Gastroesophageal sphincter (tissue), 4 donors: ENCODE measurements at regions not wholly inside any gene's neighbourhood (a gene's known extent, or its start where the extent isn't known, plus 50 kb on each side); places are given as distances from the start of the nearest gene placed in this dataset.

ENCODE experiments used
- ATAC-seq: fragments of 150-250 bp; one replicate; pipeline ENCODE4 v1.9.1; 2016; ENCODE audit warnings: mild to moderate bottlenecking, moderate library complexity
- H3K27ac ChIP-seq, 4 donors: fragments of 200-600 bp; sonication (generic) in 3 of 4; 1 replicate in 3 of 4; 2 replicates in 1 of 4; pipeline ENCODE4 v1.5.1; 2016 to 2019
- H3K27me3 ChIP-seq: fragments of 200-600 bp; sonication (generic); one replicate; pipeline ENCODE4 v1.5.1; 2019
- H3K36me3 ChIP-seq, 2 donors: fragments of 200-600 bp; sonication (generic); one replicate each; pipeline ENCODE4 v1.5.1; 2019; ENCODE audit warnings: control low read depth in 1 of 2
- H3K4me1 ChIP-seq, 3 donors: fragments of 200-600 bp; sonication (generic); 1 replicate in 2 of 3; 2 replicates in 1 of 3; pipeline ENCODE4 v1.5.1; 2016 to 2019; ENCODE audit warnings: control low read depth in 2 of 3
- H3K4me3 ChIP-seq, 2 donors: fragments of 200-600 bp; sonication (generic); one replicate each; pipeline ENCODE4 v1.5.1; 2019; ENCODE audit warnings: mild to moderate bottlenecking in 1 of 2, moderate library complexity in 1 of 2
- H3K9me3 ChIP-seq, 3 donors: fragments of 200-600 bp; sonication (generic); one replicate each; pipeline ENCODE4 v1.5.1; 2017 to 2019; ENCODE audit warnings: control low read depth in 2 of 3
- EP300 ChIP-seq: sonication (generic); formaldehyde crosslinking; IDR thresholded peaks from one replicate; pipeline ENCODE4 v1.6.1; 2017; ENCODE audit warnings: antibody characterized with exemption, mild to moderate bottlenecking
- POLR2A ChIP-seq, 2 donors: fragments of 450-650 bp; IDR thresholded peaks; one replicate each; pipeline ENCODE4 v1.6.1; 2017; ENCODE audit warnings: antibody characterized with exemption in 2 of 2, mild to moderate bottlenecking in 2 of 2, moderate library complexity in 1 of 2
- POLR2AphosphoS5 ChIP-seq: sonication (generic); formaldehyde crosslinking; IDR thresholded peaks from one replicate; pipeline ENCODE4 v1.6.1; 2017; ENCODE audit warnings: antibody characterized with exemption
- WGBS, 2 donors: methylation state at CpG; one replicate each; pipeline ENCODE4 v1.1.5; 2018; ENCODE audit warnings: low coverage in 1 of 2; 5-methylcytosine and 5-hydroxymethylcytosine counted together
- TF ChIP-seq, protein P1 (sequence below), 4 experiments: fragments of 200-600 bp in 2 of 4; fragments of 450-650 bp in 2 of 4; sonication (generic) in 1 of 4; IDR thresholded peaks; one replicate each; pipeline ENCODE4 v1.5.1; 2017 to 2019; ENCODE audit warnings: antibody characterized with exemption in 4 of 4, mild to moderate bottlenecking in 2 of 4, moderate library complexity in 2 of 4

DNA sequence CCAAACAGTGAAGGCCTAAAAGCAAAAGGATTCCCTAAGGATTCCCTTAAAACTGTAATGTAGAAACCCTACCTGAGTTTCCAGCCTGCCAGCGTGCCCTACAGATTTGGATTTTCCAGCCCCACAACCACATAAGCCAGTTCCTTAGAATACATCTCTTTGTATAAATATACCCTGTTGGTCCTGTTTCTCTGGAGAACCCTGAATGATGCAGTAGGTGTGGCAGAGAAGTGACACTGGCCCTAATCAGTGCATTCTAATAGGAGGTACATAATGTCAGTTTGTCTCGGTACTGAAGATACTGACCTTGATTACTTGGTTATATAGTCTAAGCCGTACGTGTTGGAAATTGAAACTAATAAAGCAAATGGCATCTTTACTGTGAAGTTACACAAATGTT is 707.8 kb upstream of the SLC35B3 start:
- H3K27ac ChIP-seq: no peak overlapping the region
- no peak overlapping the region for H3K4me3 ChIP-seq
- 88 to 89% methylated on average over 3 to 4 of the region's 4 CpGs for WGBS, 2 donors
- TF ChIP-seq, protein P1, sequence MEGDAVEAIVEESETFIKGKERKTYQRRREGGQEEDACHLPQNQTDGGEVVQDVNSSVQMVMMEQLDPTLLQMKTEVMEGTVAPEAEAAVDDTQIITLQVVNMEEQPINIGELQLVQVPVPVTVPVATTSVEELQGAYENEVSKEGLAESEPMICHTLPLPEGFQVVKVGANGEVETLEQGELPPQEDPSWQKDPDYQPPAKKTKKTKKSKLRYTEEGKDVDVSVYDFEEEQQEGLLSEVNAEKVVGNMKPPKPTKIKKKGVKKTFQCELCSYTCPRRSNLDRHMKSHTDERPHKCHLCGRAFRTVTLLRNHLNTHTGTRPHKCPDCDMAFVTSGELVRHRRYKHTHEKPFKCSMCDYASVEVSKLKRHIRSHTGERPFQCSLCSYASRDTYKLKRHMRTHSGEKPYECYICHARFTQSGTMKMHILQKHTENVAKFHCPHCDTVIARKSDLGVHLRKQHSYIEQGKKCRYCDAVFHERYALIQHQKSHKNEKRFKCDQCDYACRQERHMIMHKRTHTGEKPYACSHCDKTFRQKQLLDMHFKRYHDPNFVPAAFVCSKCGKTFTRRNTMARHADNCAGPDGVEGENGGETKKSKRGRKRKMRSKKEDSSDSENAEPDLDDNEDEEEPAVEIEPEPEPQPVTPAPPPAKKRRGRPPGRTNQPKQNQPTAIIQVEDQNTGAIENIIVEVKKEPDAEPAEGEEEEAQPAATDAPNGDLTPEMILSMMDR (IDR thresholded peaks at IDR 0.05): no peak
- TF ChIP-seq POLR2A (IDR thresholded peaks at IDR 0.05): no peak
- no peak for TF ChIP-seq EP300
- TF ChIP-seq POLR2AphosphoS5: no peak
- H3K9me3 ChIP-seq: peaks cover 0 to 20% (median 0%) of the 10 kb centered on the region in 3 donors
- H3K27me3 ChIP-seq: no peaks in the 10 kb centered on the region
- no peak for ATAC-seq
- peaks cover 0 to 10% (median 0%) of the 10 kb centered on the region in 3 donors for H3K4me1 ChIP-seq
- no peaks in the 10 kb centered on the region for H3K36me3 ChIP-seq

DNA sequence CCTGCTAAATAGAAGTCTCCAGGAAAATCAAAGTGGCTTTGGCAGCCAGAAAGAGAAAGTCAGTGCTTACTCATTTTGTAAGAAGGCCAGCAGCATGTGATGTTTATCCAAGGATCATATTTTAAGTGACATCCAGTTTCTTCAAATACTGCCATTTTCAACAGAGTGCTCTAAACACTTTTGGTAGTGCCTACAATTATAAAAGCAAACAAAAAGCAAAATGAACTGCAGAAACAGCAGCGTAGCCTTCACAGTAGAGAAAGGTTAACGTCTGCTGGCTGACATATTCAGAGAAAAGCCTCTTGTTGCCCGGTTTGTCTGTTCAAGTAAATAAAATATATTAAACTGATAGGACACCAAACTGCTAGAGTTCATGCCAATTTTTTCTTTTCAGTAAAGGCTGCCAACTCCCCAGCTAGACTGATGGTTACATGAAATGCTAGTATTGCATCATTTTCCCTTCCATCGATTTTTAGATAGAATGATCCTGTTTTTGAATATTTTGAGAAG is 705.7 kb upstream of the SLC35B3 start:
- no peak for ATAC-seq
- no peak for TF ChIP-seq EP300
- TF ChIP-seq POLR2AphosphoS5: no peak
- TF ChIP-seq, protein P1 (IDR thresholded peaks at IDR 0.05): no peak
- Histone ChIP-seq H3K4me1 (peaks cover 0 to 10% (median 0%) of the 10 kb centered on the region in 3 donors), H3K27ac (no peak overlapping the region), H3K9me3 (peaks cover 0 to 20% (median 0%) of the 10 kb centered on the region in 3 donors), H3K27me3 (no peaks in the 10 kb centered on the region), H3K4me3 (no peak overlapping the region), H3K36me3 (no peaks in the 10 kb centered on the region)
- 5 to 22% methylated on average over 3 to 4 of the region's 4 CpGs for WGBS, 2 donors

- Histone ChIP-seq H3K27ac (no peak overlapping the region), H3K4me1 (peaks cover 0 to 10% (median 0%) of the 10 kb centered on the region in 3 donors), H3K27me3 (no peaks in the 10 kb centered on the region), H3K4me3 (no peak overlapping the region), H3K36me3 (no peaks in the 10 kb centered on the region), H3K9me3 (peaks cover 0 to 15% (median 0%) of the 10 kb centered on the region in 3 donors)
- 6 to 35% methylated on average over 2 to 8 of the region's 8 CpGs for WGBS, 2 donors
- no peak for ATAC-seq
- TF ChIP-seq POLR2AphosphoS5 (no peak), POLR2A (IDR thresholded peaks at IDR 0.05) (no peak), EP300 (no peak)
- TF ChIP-seq, protein P1 (IDR thresholded peaks at IDR 0.05): no peak
Observed at GRCh38 chr6:9140172-9140571, 704.8 kb upstream of the SLC35B3 start.

GRCh38 chr6:9139746-9140145 is 704.4 kb upstream of the SLC35B3 start:
- WGBS, 2 donors: 52 to 67% methylated on average over 5 of the region's 6 CpGs
- Histone ChIP-seq H3K4me3 (no peak overlapping the region), H3K36me3 (no peaks in the 10 kb centered on the region), H3K27ac (no peak overlapping the region), H3K27me3 (peaks cover under 1% of the 10 kb centered on the region), H3K4me1 (peaks cover 0 to 10% (median 0%) of the 10 kb centered on the region in 3 donors), H3K9me3 (peaks cover 0 to 10% (median 0%) of the 10 kb centered on the region in 3 donors)
- no peak for ATAC-seq
- TF ChIP-seq, protein P1 (IDR thresholded peaks at IDR 0.05): no peak
- no peak for TF ChIP-seq POLR2A (IDR thresholded peaks at IDR 0.05)
- no peak for TF ChIP-seq POLR2AphosphoS5
- no peak for TF ChIP-seq EP300

GRCh38 chr6:9138936-9139335 is 703.6 kb upstream of the SLC35B3 start:
- H3K36me3 ChIP-seq: no peaks in the 10 kb centered on the region
- H3K27ac ChIP-seq: no peak overlapping the region
- no peak for ATAC-seq
- H3K4me1 ChIP-seq: peaks cover 0 to 10% (median 0%) of the 10 kb centered on the region in 3 donors
- no peak for TF ChIP-seq EP300
- TF ChIP-seq POLR2A (IDR thresholded peaks at IDR 0.05): no peak
- TF ChIP-seq, protein P1 (IDR thresholded peaks at IDR 0.05): no peak
- peaks cover 0 to 3% (median 0%) of the 10 kb centered on the region in 3 donors for H3K9me3 ChIP-seq
- H3K4me3 ChIP-seq: no peak overlapping the region
- peaks cover 3% of the 10 kb centered on the region for H3K27me3 ChIP-seq
- 45 to 58% methylated on average over 2 to 5 of the region's 5 CpGs for WGBS, 2 donors
